H1 (cell line): ENCODE measurements at regions not wholly inside any gene's neighbourhood (a gene's known extent, or its start where the extent isn't known, plus 50 kb on each side); places are given as distances from the start of the nearest gene placed in this dataset.

ENCODE experiments used
- EP300 ChIP-seq, 2 experiments: IDR thresholded peaks; 1 replicate in 1 of 2; 2 replicates in 1 of 2; pipeline ENCODE4 v1.6.1; 2011 to 2012; ENCODE audit warnings: low read depth in 2 of 2, low read length in 2 of 2, mild to moderate bottlenecking in 2 of 2, borderline replicate concordance in 1 of 2, inconsistent platforms in 1 of 2, moderate library complexity in 1 of 2
- POLR2A ChIP-seq, 2 experiments: IDR thresholded peaks; 1 replicate in 1 of 2; 2 replicates in 1 of 2; pipeline ENCODE4 v1.6.1; 2011; ENCODE audit warnings: low read depth in 2 of 2, low read length in 2 of 2, mild to moderate bottlenecking in 2 of 2; ENCODE audit errors: control extremely low read depth in 1 of 2

DNA sequence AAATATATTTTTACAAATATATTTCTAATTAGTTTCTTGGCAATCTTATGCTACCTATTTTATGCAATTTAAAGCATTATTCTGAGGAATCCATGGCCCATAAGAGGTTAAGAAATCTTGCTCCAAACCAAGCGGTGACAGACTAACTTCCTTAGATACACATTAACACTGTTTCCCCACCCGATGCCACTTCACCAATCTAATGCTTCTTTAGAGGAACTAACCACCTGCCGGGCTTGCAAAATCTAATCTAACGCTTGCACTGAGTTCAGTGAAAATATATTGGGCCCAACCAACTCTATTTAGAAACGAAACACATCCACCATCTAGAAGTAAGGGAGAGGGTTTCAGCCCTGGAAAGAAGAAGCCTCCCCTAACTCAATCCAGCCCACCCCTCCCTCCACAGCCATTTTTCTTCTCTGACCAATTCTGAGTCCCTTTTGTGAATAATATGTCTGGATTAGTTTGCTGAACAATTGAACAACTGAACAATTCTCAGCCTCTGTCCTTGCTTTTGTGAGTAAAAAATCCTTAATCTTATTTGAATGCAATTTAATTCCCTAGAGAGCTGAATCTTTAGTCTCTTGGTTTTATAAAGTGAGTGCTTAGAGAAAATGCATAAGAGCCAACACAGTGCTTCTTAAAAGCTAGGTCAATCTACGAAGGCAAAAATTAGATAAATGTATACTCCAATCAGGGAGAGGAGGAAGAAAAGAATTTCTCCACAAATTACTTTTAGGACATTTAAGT is 150.4 kb upstream of the ADAMTS9 start:
- no peak for TF ChIP-seq POLR2A (IDR thresholded peaks at IDR 0.05; ENCODE audit: control extremely low read depth in 1 of 2, low read depth in 2 of 2, low read length in 2 of 2)
- no peak for TF ChIP-seq EP300 (IDR thresholded peaks at IDR 0.05; ENCODE audit: borderline replicate concordance in 1 of 2, low read depth in 2 of 2, low read length in 2 of 2)
